ENCODE measurements at regions not wholly inside any gene's neighbourhood (a gene's known extent, or its start where the extent isn't known, plus 50 kb on each side); places are given as distances from the start of the nearest gene placed in this dataset.

- no peak for TF ChIP-seq CTCF (IDR thresholded peaks at IDR 0.05; ENCODE audit: insufficient read depth, low read length, poor library complexity, severe bottlenecking)
- TF ChIP-seq EZH2phosphoT487 (conservative IDR thresholded peaks at IDR 0.05; ENCODE audit: low read length) = no peak
Observed at GRCh38 chr4:38534344-38535045, 129.5 kb upstream of the KLF3 start.

All from SU-DHL-6 (cell line).